GM12892 (cell line): ENCODE measurements at regions not wholly inside any gene's neighbourhood (a gene's known extent, or its start where the extent isn't known, plus 50 kb on each side); places are given as distances from the start of the nearest gene placed in this dataset.

Source experiments
- POLR2A ChIP-seq: IDR thresholded peaks from 2 replicates; pipeline ENCODE4 v1.6.1; 2011; ENCODE audit warnings: low read depth, low read length, control low read depth
- TAF1 ChIP-seq: IDR thresholded peaks from 2 replicates; pipeline ENCODE4 v1.6.1; 2011; ENCODE audit warnings: low read depth, mild to moderate bottlenecking, control low read depth, low read length, borderline replicate concordance

DNA sequence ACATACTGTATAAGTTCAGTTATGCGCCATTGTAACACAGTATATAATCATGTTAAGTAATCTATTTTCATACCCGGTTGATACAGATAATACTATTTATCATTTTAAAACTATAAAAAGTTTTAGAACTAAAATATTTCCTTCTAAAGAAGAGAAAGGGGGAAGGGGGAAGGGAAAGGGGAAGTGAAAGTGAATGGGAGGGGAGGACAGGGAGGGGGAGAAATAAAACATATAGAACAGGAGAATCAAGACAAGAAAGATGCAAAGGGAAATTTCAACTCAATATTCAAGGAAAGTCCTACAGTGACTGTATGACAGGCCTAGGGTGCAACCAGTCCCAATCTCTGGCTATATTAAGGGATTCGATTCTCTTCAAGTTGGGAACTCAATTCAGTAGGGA, 1278.8 kb downstream of the MAT2B start:
- TF ChIP-seq POLR2A (no peak), TAF1 (no peak)
